COLO668 (cell line): ENCODE measurements at regions not wholly inside any gene's neighbourhood (a gene's known extent, or its start where the extent isn't known, plus 50 kb on each side); places are given as distances from the start of the nearest gene placed in this dataset.
"Not testable (repeated sequence)": the region's sequence is repeated elsewhere in the genome, so short reads cannot be mapped to it uniquely, and the experiment has no call there.

Experiments used
- DNase-seq: peaks from one replicate; lab custom pipeline; 2025; ENCODE audit not compliant: unreplicated experiment; lab: John Stamatoyannopoulos, UW

DNA sequence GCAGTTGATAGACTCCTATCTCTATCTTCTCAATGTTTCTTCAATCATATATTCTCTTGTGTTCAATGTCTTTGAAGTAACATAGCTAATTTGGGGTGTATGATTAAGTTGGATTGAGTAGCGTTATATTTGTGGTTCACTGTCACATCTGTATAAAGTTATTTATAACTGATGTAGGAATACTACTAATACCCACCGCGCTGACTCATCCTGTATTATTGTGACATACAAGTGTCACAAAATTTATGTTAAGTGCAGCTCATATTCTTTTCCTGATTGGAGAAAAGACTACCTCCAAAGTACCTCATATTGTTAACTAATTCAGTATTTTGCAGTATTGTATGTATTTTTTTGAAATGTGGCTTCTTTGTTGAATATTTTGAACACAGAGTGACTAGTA, 940.8 kb downstream of the SLC6A15 start:
- DNase-seq, result no peak

GRCh38 chr12:83960767-83961166, 951.8 kb downstream of the SLC6A15 start:
- no peak for DNase-seq

GRCh38 chr12:83958997-83959396, 953.6 kb downstream of the SLC6A15 start:
- DNase-seq, result no peak

GRCh38 chr12:83954956-83955601, 957.5 kb downstream of the SLC6A15 start:
- no peak for DNase-seq

DNA sequence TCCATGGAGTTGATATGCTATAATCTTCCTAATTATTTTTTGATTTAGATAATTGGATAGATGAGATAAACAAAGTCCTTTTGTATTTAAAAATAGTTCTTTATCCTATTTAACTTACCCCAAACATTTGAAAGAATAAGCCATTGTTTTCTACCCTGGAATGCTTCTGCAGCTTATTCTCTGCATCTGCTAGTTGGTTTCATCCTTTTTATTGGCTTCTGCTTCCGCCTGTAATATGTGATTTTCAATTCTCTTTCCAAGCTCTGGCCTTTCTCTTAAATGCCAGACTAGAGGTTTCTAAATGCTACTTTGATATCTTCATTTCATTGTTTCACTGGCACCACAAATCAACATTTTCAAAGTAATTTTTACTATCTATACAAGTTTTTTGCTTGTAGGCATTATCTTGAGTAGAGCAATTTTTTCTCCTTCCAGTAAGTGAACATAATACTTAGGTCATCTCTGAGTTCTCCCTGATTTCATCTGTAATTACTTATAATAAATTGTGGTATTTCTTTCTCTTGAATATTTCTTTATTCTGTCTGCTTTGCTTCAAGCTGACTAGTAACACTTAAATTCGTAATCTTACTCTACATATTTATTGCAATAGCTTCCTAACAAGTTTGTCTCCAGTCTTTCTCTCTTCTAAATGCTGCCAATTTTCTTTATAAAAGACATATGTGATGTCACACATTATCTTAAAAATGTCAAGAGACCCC, 958.4 kb downstream of the SLC6A15 start:
- no peak for DNase-seq

DNA sequence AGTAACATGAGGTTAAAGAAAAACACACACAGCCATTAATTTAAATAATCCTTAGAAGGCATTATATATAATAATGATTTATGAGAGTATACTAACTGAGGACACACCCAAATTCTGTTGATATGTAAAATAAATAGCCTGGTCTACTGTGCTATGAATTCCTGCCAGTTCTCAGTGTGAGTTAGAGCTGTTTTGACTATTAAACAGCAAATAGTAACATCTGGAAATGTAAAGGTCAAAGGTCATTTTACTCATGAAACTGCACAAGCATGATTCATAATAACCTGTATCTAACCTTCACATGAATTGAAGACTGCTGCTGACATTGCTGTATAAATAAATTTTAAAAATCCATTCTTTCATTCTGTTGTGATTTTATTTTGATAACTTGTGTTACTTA, 966.7 kb downstream of the SLC6A15 start:
- no peak for DNase-seq

DNA sequence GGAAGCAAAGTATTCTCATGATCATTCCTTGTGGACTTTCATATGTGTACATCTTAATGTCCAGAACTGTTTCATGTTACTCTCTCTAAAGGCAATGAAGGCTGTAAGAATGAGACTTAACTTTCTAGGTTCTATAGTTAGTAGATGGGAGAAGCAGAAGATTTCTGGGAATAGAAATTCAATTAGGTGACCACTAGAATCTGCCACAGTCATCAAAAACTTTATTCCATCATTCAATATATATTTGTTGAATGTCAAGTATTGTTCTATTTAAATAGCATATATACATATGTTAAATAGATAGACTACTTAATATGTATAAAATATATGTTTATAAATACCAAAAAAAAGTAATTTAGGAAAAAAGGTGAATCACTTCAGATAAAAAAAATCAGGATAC, 972.9 kb downstream of the SLC6A15 start:
- no peak for DNase-seq

- no peak for DNase-seq
These were observed 979.0 kb downstream of the SLC6A15 start for GRCh38 chr12:83933615-83934014.

- no peak for DNase-seq
These were observed 980.6 kb downstream of the SLC6A15 start for GRCh38 chr12:83932011-83932410.

DNA sequence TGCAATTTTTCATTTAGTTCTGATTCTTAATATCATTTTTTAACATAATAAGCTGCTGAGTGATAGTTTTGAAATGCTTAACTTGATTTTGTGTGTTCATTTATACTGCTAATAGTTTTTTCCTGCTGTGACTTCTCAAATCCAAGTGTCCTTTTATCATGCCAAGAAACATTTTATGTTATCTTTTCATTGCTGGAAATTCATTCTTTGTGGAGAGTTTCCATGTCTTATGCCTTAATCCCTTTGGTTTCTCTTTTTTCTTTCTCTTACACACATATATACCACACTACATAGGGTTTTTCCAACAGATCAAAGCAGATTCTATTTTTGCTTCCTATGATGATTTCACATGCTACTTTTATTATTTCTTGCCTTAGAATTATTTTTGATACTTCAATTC, 981.1 kb downstream of the SLC6A15 start:
- DNase-seq, result no peak

- not testable (repeated sequence) for DNase-seq
These were observed 982.8 kb downstream of the SLC6A15 start for GRCh38 chr12:83929792-83930191.

DNA sequence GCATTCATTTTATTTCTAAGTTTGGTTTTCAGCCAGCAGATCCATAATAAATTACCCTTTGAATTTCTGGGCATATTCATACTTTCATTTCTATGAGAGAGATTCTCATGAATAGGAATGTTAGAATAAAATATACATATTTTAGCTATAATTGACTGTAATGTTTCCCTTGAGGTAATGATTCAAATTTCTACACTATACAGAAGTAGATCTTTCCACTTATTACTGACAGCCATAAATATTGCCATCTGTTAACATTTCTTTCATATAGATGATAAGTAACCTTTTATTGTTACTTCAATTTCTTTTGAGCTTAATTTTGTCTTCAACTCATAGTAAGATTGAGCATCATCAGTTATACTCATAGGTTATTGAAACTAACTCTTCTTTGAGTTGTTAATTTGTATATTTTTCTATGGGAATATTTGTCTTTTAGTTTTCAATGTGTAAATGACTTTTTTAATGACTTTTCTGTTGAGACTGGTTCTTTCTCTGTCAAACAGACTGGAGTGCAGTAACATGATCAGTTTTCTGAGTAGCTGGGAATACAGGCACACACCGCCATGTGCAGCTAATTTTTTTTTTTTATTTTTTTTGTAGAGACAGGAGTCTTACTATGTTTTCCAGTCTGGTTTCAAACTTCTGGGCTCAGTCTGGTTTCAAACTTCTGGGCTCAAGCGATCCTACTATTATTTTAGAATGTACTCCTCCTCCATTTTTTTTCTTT, 991.6 kb downstream of the SLC6A15 start:
- DNase-seq, result no peak

DNA sequence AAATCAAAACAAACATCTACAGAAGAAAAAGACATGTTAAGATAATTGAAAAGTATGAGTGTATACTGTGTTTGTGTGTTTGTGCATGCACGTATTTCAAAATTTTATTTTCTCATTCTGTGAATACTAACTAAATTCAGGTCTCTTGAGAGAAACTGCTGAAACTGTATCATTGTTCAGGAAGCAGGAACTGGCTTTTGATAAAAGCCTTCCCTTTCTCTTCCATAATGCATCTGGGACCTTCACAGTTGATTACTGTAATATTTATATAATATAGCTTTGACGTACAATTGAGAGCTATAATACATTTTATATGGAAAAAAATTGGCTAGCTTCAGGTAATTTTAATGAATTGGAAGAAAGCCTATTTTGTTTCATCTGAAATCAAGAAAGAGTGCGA, 993.5 kb downstream of the SLC6A15 start:
- DNase-seq, result no peak

GRCh38 chr12:83904175-83904574, 1008.4 kb downstream of the SLC6A15 start:
- DNase-seq, result no peak

- no peak for DNase-seq
These were observed 1016.2 kb downstream of the SLC6A15 start for GRCh38 chr12:83896416-83896815.

DNA sequence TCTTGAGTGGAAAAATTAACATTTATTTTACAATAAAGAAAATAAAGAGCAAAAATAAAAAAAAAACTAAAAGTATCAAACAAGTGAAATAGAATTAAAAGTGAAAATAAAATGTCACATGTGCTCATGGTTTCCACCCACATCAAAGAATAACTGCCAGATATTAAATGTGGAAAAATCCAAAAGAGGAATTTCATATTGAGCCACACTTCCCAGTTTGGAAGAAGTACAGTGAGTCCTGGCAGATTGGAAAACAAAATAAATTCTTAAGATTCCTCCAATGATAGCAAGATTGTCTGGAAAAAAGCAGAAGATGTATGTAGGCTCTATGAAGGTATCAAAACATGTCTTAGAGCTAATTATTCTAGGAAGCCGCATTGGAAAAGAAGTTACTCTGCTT, 1019.5 kb downstream of the SLC6A15 start:
- no peak for DNase-seq

DNA sequence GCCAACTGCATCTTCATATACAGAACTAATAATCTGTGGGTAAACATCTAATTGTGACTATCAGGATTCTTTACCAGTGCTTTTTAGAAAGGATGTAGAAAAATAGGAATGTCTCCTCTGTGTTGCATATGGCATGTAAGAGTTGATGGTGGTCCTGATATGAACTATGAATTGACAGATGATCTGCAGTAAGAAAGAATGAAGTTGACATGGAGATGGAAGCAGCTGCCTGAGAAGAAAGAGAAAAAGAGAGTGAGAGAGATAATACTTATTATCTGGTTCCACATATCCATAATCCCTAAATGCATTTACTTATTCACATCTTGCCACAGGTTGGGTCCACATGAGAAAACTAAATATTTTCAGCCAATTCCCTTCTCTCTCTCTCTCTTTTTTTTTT, 1022.9 kb downstream of the SLC6A15 start:
- DNase-seq, result no peak

DNA sequence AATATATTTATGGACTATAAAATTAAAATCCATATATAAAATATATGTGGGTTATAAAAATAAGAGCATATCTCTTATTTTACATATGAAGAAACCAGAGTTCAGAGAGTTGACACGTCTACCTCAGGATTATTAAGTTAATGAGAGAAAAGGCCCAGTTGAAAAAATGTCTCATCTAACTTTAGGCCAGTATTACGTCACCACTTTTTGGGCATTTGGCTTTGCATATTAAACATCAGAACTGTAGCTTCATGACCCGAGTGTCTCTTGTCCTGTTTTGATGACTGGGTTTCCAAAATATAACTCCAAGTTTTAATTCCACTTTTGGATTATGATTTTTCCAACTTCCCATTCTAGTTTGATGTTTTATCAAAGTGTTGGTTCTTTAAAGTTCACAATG, 1026.1 kb downstream of the SLC6A15 start:
- DNase-seq, result no peak

DNA sequence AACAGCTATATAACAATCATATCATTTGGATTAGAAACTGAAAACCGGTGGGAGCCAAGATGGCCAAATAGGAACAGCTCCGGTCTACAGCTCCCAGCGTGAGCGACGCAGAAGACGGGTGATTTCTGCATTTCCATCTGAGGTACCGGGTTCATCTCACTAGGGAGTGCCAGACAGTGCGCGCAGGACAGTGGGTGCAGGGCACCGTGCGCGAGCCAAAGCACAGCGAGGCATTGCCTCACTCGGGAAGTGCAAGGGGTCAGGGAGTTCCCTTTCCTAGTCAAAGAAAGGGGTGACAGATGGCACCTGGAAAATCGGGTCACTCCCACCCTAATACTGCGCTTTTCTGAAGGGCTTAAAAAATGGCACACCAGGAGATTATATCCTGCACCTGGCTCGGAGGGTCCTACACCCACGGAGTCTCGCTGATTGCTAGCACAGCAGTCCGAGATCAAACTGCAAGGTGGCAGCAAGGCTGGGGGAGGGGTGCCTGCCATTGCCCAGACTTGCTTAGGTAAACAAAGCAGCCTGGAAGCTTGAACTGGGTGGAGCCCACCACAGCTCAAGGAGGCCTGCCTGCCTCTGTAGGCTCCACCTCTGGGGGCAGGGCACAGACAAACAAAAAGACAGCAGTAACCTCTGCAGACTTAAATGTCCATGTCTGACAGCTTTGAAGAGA, 1041.5 kb downstream of the SLC6A15 start:
- DNase-seq, result not testable (repeated sequence)

- DNase-seq, result no peak
These were observed 1046.1 kb downstream of the SLC6A15 start for GRCh38 chr12:83866477-83866876.

DNA sequence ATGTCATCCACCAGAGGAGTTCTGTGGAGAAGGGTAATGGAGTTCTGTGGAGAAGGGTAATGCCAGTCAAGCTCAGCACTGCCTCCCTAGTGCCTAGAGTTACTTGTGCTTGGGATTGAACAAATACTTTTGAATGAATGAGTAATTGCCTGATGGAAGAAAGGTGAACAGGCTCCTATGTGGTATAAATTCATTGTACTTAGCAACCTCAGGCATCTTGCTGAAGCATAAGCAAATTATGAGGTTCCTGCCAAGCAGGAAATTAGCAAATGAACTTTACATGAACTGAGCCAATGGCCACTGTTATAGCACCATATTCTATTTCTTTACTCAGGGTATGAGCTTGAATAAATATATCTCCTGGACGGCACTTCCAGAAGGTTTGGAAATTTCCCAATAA, 1047.2 kb downstream of the SLC6A15 start:
- DNase-seq, result no peak

DNA sequence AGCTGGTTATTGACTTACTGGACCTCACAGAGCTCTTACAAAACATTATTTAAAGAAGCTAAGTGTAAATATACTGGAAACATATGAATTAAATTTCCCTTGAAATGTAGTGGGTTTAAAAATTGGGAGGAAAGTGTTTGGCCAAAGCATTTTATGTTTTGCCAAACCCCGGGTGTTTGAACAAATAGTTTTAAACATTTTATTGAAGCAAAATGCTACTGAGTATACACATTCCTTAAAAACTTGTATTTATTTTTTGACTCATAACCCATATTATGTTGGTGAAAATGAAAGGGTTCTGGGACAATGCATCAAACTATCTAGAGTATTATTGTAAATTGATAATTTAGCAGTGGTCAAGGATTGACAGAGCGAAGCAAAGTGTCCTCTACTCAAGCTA, 1048.5 kb downstream of the SLC6A15 start:
- no peak for DNase-seq
